ENCODE measurements at regions not wholly inside any gene's neighbourhood (a gene's known extent, or its start where the extent isn't known, plus 50 kb on each side); places are given as distances from the start of the nearest gene placed in this dataset.

GRCh38 chr17:71431146-71431545 lies 689.7 kb upstream of the SOX9 start:
- BruUV-seq (replicated peaks): no TSS peak
- CTCF ChIA-PET: no interaction called here

GRCh38 chr17:71432378-71433315 lies 688.2 kb upstream of the SOX9 start:
- DNase-seq: no peak
- intact Hi-C loops (cut with micrococcal nuclease; ENCODE audit: unreplicated experiment): no loop called here
- CTCF ChIA-PET: interaction anchor here (0.8 kb wide), 1 partner anchor 21 kb away, joined by 3 read pairs; no protein-coding TSS in a partner anchor

More at GRCh38 chr17:71431146-71431545, 689.7 kb upstream of the SOX9 start:
- H3K4me3 Mint-ChIP-seq (ENCODE audit: low read depth, unreplicated experiment): no peak overlapping the region
- peaks cover 5% of the 10 kb centered on the region for H3K9me3 Mint-ChIP-seq (ENCODE audit: low read depth, unreplicated experiment)
- intact Hi-C loops (cut with micrococcal nuclease; ENCODE audit: unreplicated experiment): no loop called here
- DNase-seq: no peak
- no peak overlapping the region for H3K27ac Mint-ChIP-seq (ENCODE audit: unreplicated experiment)
- H3K27me3 Mint-ChIP-seq (ENCODE audit: unreplicated experiment): no peaks in the 10 kb centered on the region
- TF ChIP-seq CTCF (IDR thresholded peaks at IDR 0.05; ENCODE audit: unreplicated experiment): no peak
- no peaks in the 10 kb centered on the region for H3K4me1 Mint-ChIP-seq (ENCODE audit: low read depth, unreplicated experiment)
- no peaks in the 10 kb centered on the region for H3K36me3 Mint-ChIP-seq (ENCODE audit: insufficient read depth, unreplicated experiment)

GRCh38 chr17:71434716-71435115 lies 686.1 kb upstream of the SOX9 start:
- CTCF ChIA-PET: interaction anchor here (0.6 to 0.7 kb wide), 2 partner anchors 11 to 686 kb away, joined by 3 to 6 read pairs; partner anchors contain the start of gene SOX9
- TF ChIP-seq CTCF (IDR thresholded peaks at IDR 0.05; ENCODE audit: unreplicated experiment): no peak
- Mint-ChIP-seq H3K27me3 (ENCODE audit: unreplicated experiment) (no peaks in the 10 kb centered on the region), H3K27ac (ENCODE audit: unreplicated experiment) (no peak overlapping the region), H3K4me1 (ENCODE audit: low read depth, unreplicated experiment) (peaks cover 16% of the 10 kb centered on the region), H3K9me3 (ENCODE audit: low read depth, unreplicated experiment) (no peaks in the 10 kb centered on the region), H3K4me3 (ENCODE audit: low read depth, unreplicated experiment) (no peak overlapping the region), H3K36me3 (ENCODE audit: insufficient read depth, unreplicated experiment) (peaks cover 5% of the 10 kb centered on the region)
- no TSS peak for BruUV-seq (replicated peaks)
- no peak for DNase-seq
- intact Hi-C loops (cut with micrococcal nuclease; ENCODE audit: unreplicated experiment): no loop called here

More at GRCh38 chr17:71432378-71433315, 688.2 kb upstream of the SOX9 start:
- H3K27ac Mint-ChIP-seq (ENCODE audit: unreplicated experiment): no peak overlapping the region
- no peak overlapping the region for H3K4me3 Mint-ChIP-seq (ENCODE audit: low read depth, unreplicated experiment)
- H3K9me3 Mint-ChIP-seq (ENCODE audit: low read depth, unreplicated experiment): peaks cover 5% of the 10 kb centered on the region
- TF ChIP-seq CTCF (IDR thresholded peaks at IDR 0.05; ENCODE audit: unreplicated experiment): no peak
- no peaks in the 10 kb centered on the region for H3K4me1 Mint-ChIP-seq (ENCODE audit: low read depth, unreplicated experiment)
- no TSS peak for BruUV-seq (replicated peaks)
- no peaks in the 10 kb centered on the region for H3K36me3 Mint-ChIP-seq (ENCODE audit: insufficient read depth, unreplicated experiment)
- no peaks in the 10 kb centered on the region for H3K27me3 Mint-ChIP-seq (ENCODE audit: unreplicated experiment)

- no peak overlapping the region for H3K27ac Mint-ChIP-seq (ENCODE audit: unreplicated experiment)
- intact Hi-C loops (cut with micrococcal nuclease; ENCODE audit: unreplicated experiment): no loop called here
- no peak for TF ChIP-seq CTCF (IDR thresholded peaks at IDR 0.05; ENCODE audit: unreplicated experiment)
- BruUV-seq (replicated peaks): no TSS peak
- H3K36me3 Mint-ChIP-seq (ENCODE audit: insufficient read depth, unreplicated experiment): peaks cover 5% of the 10 kb centered on the region
- no peak overlapping the region for H3K4me3 Mint-ChIP-seq (ENCODE audit: low read depth, unreplicated experiment)
- no peak for DNase-seq
- peaks cover 31% of the 10 kb centered on the region for H3K4me1 Mint-ChIP-seq (ENCODE audit: low read depth, unreplicated experiment)
- no peaks in the 10 kb centered on the region for H3K9me3 Mint-ChIP-seq (ENCODE audit: low read depth, unreplicated experiment)
- CTCF ChIA-PET: no interaction called here
- H3K27me3 Mint-ChIP-seq (ENCODE audit: unreplicated experiment): no peaks in the 10 kb centered on the region
These were observed 684.3 kb upstream of the SOX9 start for GRCh38 chr17:71436479-71436878.
